ENCODE measurements at regions not wholly inside any gene's neighbourhood (a gene's known extent, or its start where the extent isn't known, plus 50 kb on each side); places are given as distances from the start of the nearest gene placed in this dataset.
"Not testable (repeated sequence)": the region's sequence is repeated elsewhere in the genome, so short reads cannot be mapped to it uniquely, and the experiment has no call there.

DNA sequence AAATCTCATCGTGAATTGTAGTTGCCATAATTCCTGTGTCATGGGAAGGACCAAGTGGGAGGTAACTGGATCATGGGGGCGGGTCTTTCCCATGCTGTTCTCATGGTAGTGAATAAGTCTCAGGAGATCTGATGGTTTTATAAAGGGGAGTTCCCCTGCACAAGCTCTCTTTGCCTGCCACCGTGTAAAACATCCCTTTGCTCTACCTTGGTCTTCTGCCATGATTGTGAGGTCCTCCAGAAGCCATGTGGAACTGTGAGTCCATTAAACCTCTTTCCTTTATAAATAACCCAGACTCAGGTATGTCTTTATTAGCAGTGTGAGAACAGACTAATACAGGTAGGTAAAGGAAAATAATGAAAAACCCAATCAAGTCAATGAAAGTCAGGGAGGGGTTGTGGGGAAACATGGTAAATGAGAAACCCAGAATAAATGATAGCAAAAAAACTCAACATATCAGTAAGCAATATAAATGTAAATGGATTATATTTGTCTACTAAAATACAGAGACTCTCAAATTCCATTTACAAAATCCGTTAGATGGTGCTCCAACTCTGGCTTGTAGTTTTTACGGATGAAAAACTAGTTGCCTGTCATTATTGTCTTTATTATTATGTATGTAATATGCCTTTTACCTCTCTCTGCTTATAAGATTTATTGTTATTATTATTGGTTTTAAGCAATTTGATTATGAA, 98.9 kb upstream of the NDUFV2 start:
- H3K4me1 ChIP-seq (ENCODE audit: control insufficient read depth, low read length): peaks cover 36% of the 10 kb centered on the region
- H3K4me2 ChIP-seq (ENCODE audit: low read length): no peak overlapping the region
- H3K79me2 ChIP-seq (ENCODE audit: control insufficient read depth, low read length): no peaks in the 10 kb centered on the region
- no peaks in the 10 kb centered on the region for H3K9me2 ChIP-seq (replicated peaks; ENCODE audit: control insufficient read depth, low read length)
- H3F3A ChIP-seq (ENCODE audit: control insufficient read depth, insufficient read depth): peaks cover 6% of the 10 kb centered on the region
- H4K20me1 ChIP-seq (ENCODE audit: control insufficient read depth, insufficient read depth, low read depth, low read length): no peaks in the 10 kb centered on the region
- H3K27ac ChIP-seq (ENCODE audit: low read depth, low read length): no peak overlapping the region
- no peak overlapping the region for H3K4me3 ChIP-seq (ENCODE audit: low read length)
- H3K36me3 ChIP-seq (ENCODE audit: control insufficient read depth, low read length): no peaks in the 10 kb centered on the region
- H3K27me3 ChIP-seq (ENCODE audit: control insufficient read depth, low read length): no peaks in the 10 kb centered on the region
- no peak for TF ChIP-seq EZH2phosphoT487 (IDR thresholded peaks at IDR 0.05; ENCODE audit: borderline replicate concordance, low read length)
- TF ChIP-seq, protein P1, sequence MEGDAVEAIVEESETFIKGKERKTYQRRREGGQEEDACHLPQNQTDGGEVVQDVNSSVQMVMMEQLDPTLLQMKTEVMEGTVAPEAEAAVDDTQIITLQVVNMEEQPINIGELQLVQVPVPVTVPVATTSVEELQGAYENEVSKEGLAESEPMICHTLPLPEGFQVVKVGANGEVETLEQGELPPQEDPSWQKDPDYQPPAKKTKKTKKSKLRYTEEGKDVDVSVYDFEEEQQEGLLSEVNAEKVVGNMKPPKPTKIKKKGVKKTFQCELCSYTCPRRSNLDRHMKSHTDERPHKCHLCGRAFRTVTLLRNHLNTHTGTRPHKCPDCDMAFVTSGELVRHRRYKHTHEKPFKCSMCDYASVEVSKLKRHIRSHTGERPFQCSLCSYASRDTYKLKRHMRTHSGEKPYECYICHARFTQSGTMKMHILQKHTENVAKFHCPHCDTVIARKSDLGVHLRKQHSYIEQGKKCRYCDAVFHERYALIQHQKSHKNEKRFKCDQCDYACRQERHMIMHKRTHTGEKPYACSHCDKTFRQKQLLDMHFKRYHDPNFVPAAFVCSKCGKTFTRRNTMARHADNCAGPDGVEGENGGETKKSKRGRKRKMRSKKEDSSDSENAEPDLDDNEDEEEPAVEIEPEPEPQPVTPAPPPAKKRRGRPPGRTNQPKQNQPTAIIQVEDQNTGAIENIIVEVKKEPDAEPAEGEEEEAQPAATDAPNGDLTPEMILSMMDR (IDR thresholded peaks at IDR 0.05; ENCODE audit: low read depth, low read length, poor library complexity, severe bottlenecking): no peak
- peaks cover 12% of the 10 kb centered on the region; the same call in 1 of the 2 replicates for H3K9me3 ChIP-seq (ENCODE audit: control insufficient read depth, insufficient read depth, low read length)

DNA sequence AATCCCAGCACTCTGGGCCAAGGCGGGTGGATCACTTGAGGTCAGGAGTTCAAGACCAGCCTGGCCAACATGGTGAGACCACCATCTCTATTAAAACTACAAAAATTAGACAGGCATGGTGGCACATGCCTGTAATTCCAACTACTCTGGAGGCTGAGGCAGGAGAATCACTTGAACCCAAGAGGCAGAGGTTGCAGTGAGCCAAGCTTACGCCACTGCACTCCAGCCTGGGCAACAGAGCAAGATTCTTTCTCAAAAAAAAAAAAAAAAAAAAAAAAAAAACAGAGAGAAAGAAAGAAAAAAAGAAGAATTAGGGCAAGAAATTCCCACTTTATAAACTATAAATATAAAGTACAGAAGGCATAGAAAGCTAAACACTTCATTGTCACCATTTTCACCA, 98.2 kb upstream of the NDUFV2 start:
- H3K4me1 ChIP-seq (ENCODE audit: control insufficient read depth, low read length): peaks cover 40% of the 10 kb centered on the region
- H3K36me3 ChIP-seq (ENCODE audit: control insufficient read depth, low read length); H3K9me2 ChIP-seq (replicated peaks; ENCODE audit: control insufficient read depth, low read length); H3K4me2 ChIP-seq (ENCODE audit: low read length); H4K20me1 ChIP-seq (ENCODE audit: control insufficient read depth, insufficient read depth, low read depth, low read length); H3K79me2 ChIP-seq (ENCODE audit: control insufficient read depth, low read length); H3K4me3 ChIP-seq (ENCODE audit: low read length); H3K27me3 ChIP-seq (ENCODE audit: control insufficient read depth, low read length); H3K27ac ChIP-seq (ENCODE audit: low read depth, low read length); H3F3A ChIP-seq (ENCODE audit: control insufficient read depth, insufficient read depth): not testable (repeated sequence)
- peaks cover 12% of the 10 kb centered on the region; the same call in 1 of the 2 replicates for H3K9me3 ChIP-seq (ENCODE audit: control insufficient read depth, insufficient read depth, low read length)

DNA sequence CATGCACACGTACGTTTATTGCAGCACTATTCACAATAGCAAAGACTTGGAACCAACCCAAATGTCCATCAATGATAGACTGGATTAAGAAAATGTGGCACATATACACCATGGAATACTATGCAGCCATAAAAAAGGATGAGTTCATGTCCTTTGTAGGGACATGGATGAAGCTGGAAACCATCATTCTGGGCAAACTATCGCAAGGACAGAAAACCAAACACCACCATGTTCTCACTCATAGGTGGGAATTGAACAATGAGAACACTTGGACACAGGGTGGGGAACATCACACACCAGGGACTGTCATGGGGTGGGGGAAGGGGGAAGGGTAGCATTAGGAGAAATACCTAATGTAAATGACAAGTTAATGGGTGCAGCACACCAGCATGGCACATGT, 94.8 kb upstream of the NDUFV2 start:
- not testable (repeated sequence) for H3K79me2 ChIP-seq (ENCODE audit: control insufficient read depth, low read length); H3F3A ChIP-seq (ENCODE audit: control insufficient read depth, insufficient read depth); H3K9me2 ChIP-seq (replicated peaks; ENCODE audit: control insufficient read depth, low read length); H4K20me1 ChIP-seq (ENCODE audit: control insufficient read depth, insufficient read depth, low read depth, low read length); H3K27me3 ChIP-seq (ENCODE audit: control insufficient read depth, low read length); H3K36me3 ChIP-seq (ENCODE audit: control insufficient read depth, low read length); H3K4me3 ChIP-seq (ENCODE audit: low read length)
- peak overlapping the region; percentile 55 for H3K27ac ChIP-seq (ENCODE audit: low read depth, low read length)
- 0 out of 2 replicates have a peak overlapping the region, but pooled peaks have one; percentile 11 for H3K4me2 ChIP-seq (ENCODE audit: low read length)
- peaks cover 40% of the 10 kb centered on the region for H3K4me1 ChIP-seq (ENCODE audit: control insufficient read depth, low read length)
- peaks cover 12% of the 10 kb centered on the region; the same call in 1 of the 2 replicates for H3K9me3 ChIP-seq (ENCODE audit: control insufficient read depth, insufficient read depth, low read length)

DNA sequence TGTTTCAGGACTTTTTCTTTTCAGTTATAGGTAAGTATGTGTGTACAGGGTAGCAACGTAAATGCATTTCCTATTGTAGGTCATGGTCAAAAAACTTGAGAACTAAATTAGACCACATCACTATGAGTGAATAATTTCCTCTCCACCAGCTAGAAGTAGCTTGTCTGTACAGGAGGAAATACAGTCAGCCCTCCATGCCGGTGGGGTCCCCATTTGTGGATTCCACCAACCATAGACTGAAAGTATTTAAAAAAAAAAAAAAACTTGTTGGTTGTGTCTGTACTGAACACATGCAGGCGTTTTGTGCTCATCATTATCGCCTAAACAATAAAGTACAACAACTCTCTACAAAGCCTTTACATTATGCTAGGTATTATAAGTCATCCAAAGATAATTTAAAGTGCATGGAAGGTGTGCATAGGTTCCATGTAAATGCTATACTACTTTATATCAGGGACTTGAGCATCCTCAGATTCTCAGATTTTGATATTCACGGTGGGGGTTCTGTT, 94.2 kb upstream of the NDUFV2 start:
- no peaks in the 10 kb centered on the region for H3K79me2 ChIP-seq (ENCODE audit: control insufficient read depth, low read length)
- H3K27ac ChIP-seq (ENCODE audit: low read depth, low read length): peak overlapping the region; percentile 55
- H4K20me1 ChIP-seq (ENCODE audit: control insufficient read depth, insufficient read depth, low read depth, low read length): no peaks in the 10 kb centered on the region
- peaks cover 6% of the 10 kb centered on the region for H3F3A ChIP-seq (ENCODE audit: control insufficient read depth, insufficient read depth)
- no peak for TF ChIP-seq EZH2phosphoT487 (IDR thresholded peaks at IDR 0.05; ENCODE audit: borderline replicate concordance, low read length)
- TF ChIP-seq, protein P1 (IDR thresholded peaks at IDR 0.05; ENCODE audit: low read depth, low read length, poor library complexity, severe bottlenecking): no peak
- H3K36me3 ChIP-seq (ENCODE audit: control insufficient read depth, low read length): no peaks in the 10 kb centered on the region
- H3K4me2 ChIP-seq (ENCODE audit: low read length): 0 out of 2 replicates have a peak overlapping the region, but pooled peaks have one; percentile 11
- no peaks in the 10 kb centered on the region for H3K27me3 ChIP-seq (ENCODE audit: control insufficient read depth, low read length)
- no peaks in the 10 kb centered on the region for H3K9me2 ChIP-seq (replicated peaks; ENCODE audit: control insufficient read depth, low read length)
- no peak overlapping the region for H3K4me3 ChIP-seq (ENCODE audit: low read length)
- H3K9me3 ChIP-seq (ENCODE audit: control insufficient read depth, insufficient read depth, low read length): peaks cover 10% of the 10 kb centered on the region; the same call in 1 of the 2 replicates
- H3K4me1 ChIP-seq (ENCODE audit: control insufficient read depth, low read length): peaks cover 40% of the 10 kb centered on the region
